Bone marrow (tissue), 2 donors: ENCODE measurements at regions not wholly inside any gene's neighbourhood (a gene's known extent, or its start where the extent isn't known, plus 50 kb on each side); places are given as distances from the start of the nearest gene placed in this dataset.

Experiments
- DNase-seq, 2 donors: peaks; one replicate each; lab custom pipeline; 2025; lab: John Stamatoyannopoulos, UW

GRCh38 chr18:71754246-71754645 lies 789.9 kb downstream of the CBLN2 start:
- DNase-seq: no peak

- no peak for DNase-seq
These were observed 800.5 kb downstream of the CBLN2 start for GRCh38 chr18:71743634-71744033.

- DNase-seq: no peak
These were observed 814.5 kb downstream of the CBLN2 start for GRCh38 chr18:71729611-71730010.

- DNase-seq: no peak
These were observed 816.2 kb downstream of the CBLN2 start for GRCh38 chr18:71727909-71728308.

GRCh38 chr18:71725256-71725655 lies 818.9 kb downstream of the CBLN2 start:
- no peak for DNase-seq

- DNase-seq: no peak
These were observed 836.1 kb downstream of the CBLN2 start for GRCh38 chr18:71707985-71708500.

GRCh38 chr18:71707400-71707799 lies 836.7 kb downstream of the CBLN2 start:
- no peak for DNase-seq

GRCh38 chr18:71689416-71690160 lies 854.6 kb downstream of the CBLN2 start:
- DNase-seq: no peak

GRCh38 chr18:71682591-71682990 lies 861.6 kb downstream of the CBLN2 start:
- no peak for DNase-seq

- DNase-seq: no peak
These were observed 866.0 kb downstream of the CBLN2 start for GRCh38 chr18:71678144-71678543.

- no peak for DNase-seq
These were observed 870.2 kb downstream of the CBLN2 start for GRCh38 chr18:71673954-71674353.

- no peak for DNase-seq
These were observed 870.6 kb downstream of the CBLN2 start for GRCh38 chr18:71673498-71673897.

- no peak for DNase-seq
These were observed 877.7 kb downstream of the CBLN2 start for GRCh38 chr18:71666481-71666880.

- DNase-seq: no peak
These were observed 879.0 kb downstream of the CBLN2 start for GRCh38 chr18:71665131-71665530.

- no peak for DNase-seq
These were observed 900.3 kb downstream of the CBLN2 start for GRCh38 chr18:71643822-71644221.

- no peak for DNase-seq
These were observed 913.4 kb downstream of the CBLN2 start for GRCh38 chr18:71630696-71631095.

- no peak for DNase-seq
These were observed 918.5 kb downstream of the CBLN2 start for GRCh38 chr18:71625556-71626090.

GRCh38 chr18:71598374-71598773 lies 945.8 kb downstream of the CBLN2 start:
- no peak for DNase-seq

GRCh38 chr18:71597219-71597618 lies 946.9 kb downstream of the CBLN2 start:
- no peak for DNase-seq

- no peak for DNase-seq
These were observed 960.9 kb downstream of the CBLN2 start for GRCh38 chr18:71583252-71583651.

GRCh38 chr18:71554686-71555085 lies 989.5 kb downstream of the CBLN2 start:
- no peak for DNase-seq

- DNase-seq: no peak
These were observed 1002.5 kb downstream of the CBLN2 start for GRCh38 chr18:71541643-71542042.

- DNase-seq: no peak
These were observed 1014.3 kb downstream of the CBLN2 start for GRCh38 chr18:71529703-71530303.
